NOMO-1 treated with dmso at 0.1 percent for 144 hours (cell line): ENCODE measurements at regions not wholly inside any gene's neighbourhood (a gene's known extent, or its start where the extent isn't known, plus 50 kb on each side); places are given as distances from the start of the nearest gene placed in this dataset.

ENCODE experiments used
- DNase-seq: peaks from one replicate; lab custom pipeline; 2025; ENCODE audit not compliant: unreplicated experiment; lab: John Stamatoyannopoulos, UW

GRCh38 chr12:16726879-16727278 is 120.9 kb upstream of the LMO3 start:
- DNase-seq = no peak

- no peak for DNase-seq
These were observed 113.9 kb upstream of the LMO3 start for GRCh38 chr12:16719713-16720416.

GRCh38 chr12:16716928-16717327 is 111.0 kb upstream of the LMO3 start:
- no peak for DNase-seq

GRCh38 chr12:16692099-16692498 is 86.1 kb upstream of the LMO3 start:
- DNase-seq = no peak

- DNase-seq = no peak
These were observed 85.7 kb upstream of the LMO3 start for GRCh38 chr12:16691624-16692023.

- no peak for DNase-seq
These were observed 82.2 kb upstream of the LMO3 start for GRCh38 chr12:16688200-16688599.

GRCh38 chr12:16685107-16685506 is 79.1 kb upstream of the LMO3 start:
- no peak for DNase-seq

GRCh38 chr12:16681196-16681595 is 75.2 kb upstream of the LMO3 start:
- no peak for DNase-seq

GRCh38 chr12:16675438-16675837 is 69.5 kb upstream of the LMO3 start:
- no peak for DNase-seq

- DNase-seq = no peak
These were observed 68.9 kb upstream of the LMO3 start for GRCh38 chr12:16674885-16675284.

- DNase-seq = no peak
These were observed 64.6 kb upstream of the LMO3 start for GRCh38 chr12:16670456-16671050.

GRCh38 chr12:16669756-16670155 is 63.8 kb upstream of the LMO3 start:
- no peak for DNase-seq

- no peak for DNase-seq
These were observed 62.2 kb upstream of the LMO3 start for GRCh38 chr12:16668198-16668597.

- DNase-seq = no peak
These were observed 52.7 kb upstream of the LMO3 start for GRCh38 chr12:16658699-16659098.
